D341Med (cell line): ENCODE measurements at regions not wholly inside any gene's neighbourhood (a gene's known extent, or its start where the extent isn't known, plus 50 kb on each side); places are given as distances from the start of the nearest gene placed in this dataset.
"Not testable (repeated sequence)": the region's sequence is repeated elsewhere in the genome, so short reads cannot be mapped to it uniquely, and the experiment has no call there.

ENCODE experiments used
- DNase-seq: peaks from one replicate; pipeline ENCODE4 v3.0.0; 2012; ENCODE audit warnings: low spot score

- no peak for DNase-seq
These were observed 258.6 kb downstream of the NPHP4 start for GRCh38 chr1:5733596-5733995.

GRCh38 chr1:5731110-5731423 lies 261.2 kb downstream of the NPHP4 start:
- no peak for DNase-seq

GRCh38 chr1:5730272-5731109 lies 261.7 kb downstream of the NPHP4 start:
- DNase-seq = no peak

- DNase-seq = no peak
These were observed 262.5 kb downstream of the NPHP4 start for GRCh38 chr1:5729636-5730145.

- no peak for DNase-seq
These were observed 263.4 kb downstream of the NPHP4 start for GRCh38 chr1:5728663-5729355.

GRCh38 chr1:5727871-5728643 lies 264.2 kb downstream of the NPHP4 start:
- DNase-seq = no peak

GRCh38 chr1:5727191-5727590 lies 265.0 kb downstream of the NPHP4 start:
- DNase-seq = no peak

GRCh38 chr1:5726586-5727184 lies 265.5 kb downstream of the NPHP4 start:
- DNase-seq = not testable (repeated sequence)

- DNase-seq = no peak
These were observed 266.2 kb downstream of the NPHP4 start for GRCh38 chr1:5725855-5726585.

- DNase-seq = no peak
These were observed 266.8 kb downstream of the NPHP4 start for GRCh38 chr1:5725406-5725805.

- DNase-seq = no peak
These were observed 267.4 kb downstream of the NPHP4 start for GRCh38 chr1:5724847-5725246.

- DNase-seq = no peak
These were observed 269.5 kb downstream of the NPHP4 start for GRCh38 chr1:5722635-5723164.

GRCh38 chr1:5721634-5722215 lies 270.5 kb downstream of the NPHP4 start:
- no peak for DNase-seq

GRCh38 chr1:5720936-5721335 lies 271.3 kb downstream of the NPHP4 start:
- no peak for DNase-seq

GRCh38 chr1:5720484-5720883 lies 271.7 kb downstream of the NPHP4 start:
- DNase-seq = no peak

GRCh38 chr1:5720045-5720444 lies 272.2 kb downstream of the NPHP4 start:
- no peak for DNase-seq

GRCh38 chr1:5718831-5719632 lies 273.2 kb downstream of the NPHP4 start:
- no peak for DNase-seq

- no peak for DNase-seq
These were observed 275.1 kb downstream of the NPHP4 start for GRCh38 chr1:5717031-5717682.

- no peak for DNase-seq
These were observed 276.1 kb downstream of the NPHP4 start for GRCh38 chr1:5716126-5716525.
